ENCODE measurements at regions not wholly inside any gene's neighbourhood (a gene's known extent, or its start where the extent isn't known, plus 50 kb on each side); places are given as distances from the start of the nearest gene placed in this dataset.
"Not testable (repeated sequence)": the region's sequence is repeated elsewhere in the genome, so short reads cannot be mapped to it uniquely, and the experiment has no call there.

GRCh38 chr3:148525621-148526020 is 172.1 kb upstream of the AGTR1 start:
- not testable (repeated sequence) for DNase-seq

GRCh38 chr3:148528024-148528423 is 169.7 kb upstream of the AGTR1 start:
- DNase-seq = no peak

GRCh38 chr3:148531836-148532235 is 165.9 kb upstream of the AGTR1 start:
- DNase-seq = no peak

- no peak for DNase-seq
Measured at GRCh38 chr3:148532326-148532725, 165.4 kb upstream of the AGTR1 start.

GRCh38 chr3:148532774-148533173 is 164.9 kb upstream of the AGTR1 start:
- no peak for DNase-seq

GRCh38 chr3:148534089-148534988 is 163.4 kb upstream of the AGTR1 start:
- no peak for DNase-seq

- DNase-seq = no peak
Measured at GRCh38 chr3:148535001-148535400, 162.7 kb upstream of the AGTR1 start.

GRCh38 chr3:148540266-148540665 is 157.4 kb upstream of the AGTR1 start:
- DNase-seq = no peak

- no peak for DNase-seq
Measured at GRCh38 chr3:148540851-148541250, 156.9 kb upstream of the AGTR1 start.

- no peak for DNase-seq
Measured at GRCh38 chr3:148546959-148547358, 150.7 kb upstream of the AGTR1 start.

GRCh38 chr3:148551767-148552260 is 145.9 kb upstream of the AGTR1 start:
- DNase-seq = no peak

GRCh38 chr3:148554367-148554766 is 143.3 kb upstream of the AGTR1 start:
- DNase-seq = no peak

- no peak for DNase-seq
Measured at GRCh38 chr3:148556664-148557063, 141.0 kb upstream of the AGTR1 start.

GRCh38 chr3:148577579-148577978 is 120.1 kb upstream of the AGTR1 start:
- DNase-seq = not testable (repeated sequence)

GRCh38 chr3:148582126-148582525 is 115.6 kb upstream of the AGTR1 start:
- DNase-seq = no peak

GRCh38 chr3:148583793-148584192 is 113.9 kb upstream of the AGTR1 start:
- no peak for DNase-seq

GRCh38 chr3:148584438-148584837 is 113.3 kb upstream of the AGTR1 start:
- DNase-seq = no peak

- no peak for DNase-seq
Measured at GRCh38 chr3:148585671-148586379, 111.9 kb upstream of the AGTR1 start.

GRCh38 chr3:148588291-148588690 is 109.4 kb upstream of the AGTR1 start:
- no peak for DNase-seq

- DNase-seq = no peak
Measured at GRCh38 chr3:148591525-148591924, 106.2 kb upstream of the AGTR1 start.

GRCh38 chr3:148598619-148599018 is 99.1 kb upstream of the AGTR1 start:
- no peak for DNase-seq

- DNase-seq = no peak
Measured at GRCh38 chr3:148599481-148599880, 98.2 kb upstream of the AGTR1 start.

- DNase-seq = no peak
Measured at GRCh38 chr3:148600440-148600839, 97.3 kb upstream of the AGTR1 start.
